H9 (cell line): ENCODE measurements at regions not wholly inside any gene's neighbourhood (a gene's known extent, or its start where the extent isn't known, plus 50 kb on each side); places are given as distances from the start of the nearest gene placed in this dataset.
A peak's percentile ranks its signal among the peaks of the same experiment; 100 is the strongest.

ENCODE experiments used
- DNase-seq: peaks from one replicate; pipeline ENCODE4 v3.0.0-alpha.2; 2017
- H2AFZ ChIP-seq: one replicate; pipeline ENCODE4 v1.6.1; 2013; ENCODE audit warnings: mild to moderate bottlenecking, low read length, control low read depth, moderate library complexity
- H2AK5ac ChIP-seq: 2 replicates; pipeline ENCODE4 v1.6.1; 2013; ENCODE audit warnings: low read length, control low read depth, mixed read lengths; ENCODE audit not compliant: insufficient read length
- H2BK120ac ChIP-seq: one replicate; pipeline ENCODE4 v1.6.1; 2013; ENCODE audit warnings: low read depth, mild to moderate bottlenecking, low read length, control low read depth, inconsistent platforms; ENCODE audit not compliant: poor library complexity, severe bottlenecking
- H2BK12ac ChIP-seq: 2 replicates; pipeline ENCODE4 v1.6.1; 2013; ENCODE audit warnings: low read length, control low read depth, mixed read lengths, low read depth; ENCODE audit not compliant: insufficient read length
- H2BK15ac ChIP-seq: 2 replicates; pipeline ENCODE4 v1.6.1; 2013; ENCODE audit warnings: low read depth, low read length, control low read depth
- H2BK20ac ChIP-seq: one replicate; pipeline ENCODE4 v1.6.1; 2013; ENCODE audit warnings: low read depth, mild to moderate bottlenecking, low read length, control low read depth, inconsistent platforms; ENCODE audit not compliant: poor library complexity, severe bottlenecking
- H2BK5ac ChIP-seq: 2 replicates; pipeline ENCODE4 v1.6.1; 2013; ENCODE audit warnings: low read length, control low read depth, mixed read lengths; ENCODE audit not compliant: insufficient read length
- H3K14ac ChIP-seq: 2 replicates; pipeline ENCODE4 v1.6.1; 2013; ENCODE audit warnings: low read length, control low read depth; ENCODE audit not compliant: insufficient read depth
- H3K18ac ChIP-seq: 2 replicates; pipeline ENCODE4 v1.6.1; 2013; ENCODE audit warnings: low read depth, mild to moderate bottlenecking, mixed read lengths, low read length, control low read depth; ENCODE audit not compliant: insufficient read length
- H3K23ac ChIP-seq: 2 replicates; pipeline ENCODE4 v1.6.1; 2013; ENCODE audit warnings: low read length, control low read depth, mixed read lengths, low read depth; ENCODE audit not compliant: insufficient read length
- H3K23me2 ChIP-seq: 2 replicates; pipeline ENCODE4 v1.6.1; 2013; ENCODE audit warnings: low read depth, mild to moderate bottlenecking, mixed read lengths, low read length, control low read depth; ENCODE audit not compliant: insufficient read length, poor library complexity, severe bottlenecking
- H3K27ac ChIP-seq: 2 replicates; pipeline ENCODE4 v1.5.1; 2013; ENCODE audit warnings: low read length, control low read depth, mixed read lengths, low read depth; ENCODE audit not compliant: insufficient read length
- H3K27me3 ChIP-seq: 2 replicates; pipeline ENCODE4 v1.6.1; 2013; ENCODE audit warnings: low read length, control low read depth, inconsistent platforms; ENCODE audit not compliant: insufficient read depth
- H3K4ac ChIP-seq: 2 replicates; pipeline ENCODE4 v1.6.1; 2013; ENCODE audit warnings: low read depth, mild to moderate bottlenecking, control low read depth, inconsistent platforms, low read length, moderate library complexity
- H3K4me1 ChIP-seq: 2 replicates; pipeline ENCODE4 v1.6.1; 2013; ENCODE audit warnings: low read length, control low read depth, inconsistent platforms; ENCODE audit not compliant: insufficient read depth
- H3K4me2 ChIP-seq: 2 replicates; pipeline ENCODE4 v1.6.1; 2013; ENCODE audit warnings: low read length, control low read depth, mixed read lengths; ENCODE audit not compliant: insufficient read length, insufficient read depth
- H3K56ac ChIP-seq: 2 replicates; pipeline ENCODE4 v1.6.1; 2013; ENCODE audit warnings: low read depth, mild to moderate bottlenecking, mixed read lengths, low read length, control low read depth; ENCODE audit not compliant: insufficient read length
- H3K79me1 ChIP-seq: 2 replicates; pipeline ENCODE4 v1.6.1; 2013; ENCODE audit warnings: low read depth, mild to moderate bottlenecking, moderate library complexity, low read length, control low read depth, inconsistent platforms; ENCODE audit not compliant: insufficient read depth, poor library complexity, severe bottlenecking
- H3K79me2 ChIP-seq: 2 replicates; pipeline ENCODE4 v1.6.1; 2013; ENCODE audit warnings: low read length, control low read depth, inconsistent platforms; ENCODE audit not compliant: insufficient read depth
- H3K9ac ChIP-seq: 2 replicates; pipeline ENCODE4 v1.6.1; 2013; ENCODE audit warnings: low read length, control low read depth, mixed read lengths; ENCODE audit not compliant: insufficient read length; ENCODE audit errors: extremely low read depth
- H3K9me3 ChIP-seq: one replicate; pipeline ENCODE4 v1.6.1; 2013; ENCODE audit warnings: low read depth, low read length, inconsistent platforms; ENCODE audit not compliant: control insufficient read depth
- H3T11ph ChIP-seq: one replicate; pipeline ENCODE4 v1.6.1; 2013; ENCODE audit warnings: mild to moderate bottlenecking, low read length, control low read depth, inconsistent platforms
- H4K20me1 ChIP-seq: one replicate; pipeline ENCODE4 v1.6.1; 2013; ENCODE audit not compliant: control insufficient read depth, insufficient read length, insufficient read depth
- H4K5ac ChIP-seq: 2 replicates; pipeline ENCODE4 v1.6.1; 2013; ENCODE audit warnings: low read depth, mild to moderate bottlenecking, mixed read lengths, low read length, control low read depth; ENCODE audit not compliant: insufficient read length
- H4K8ac ChIP-seq: replicated peaks from 2 replicates; pipeline ENCODE4 v1.6.1; 2013; ENCODE audit warnings: low read length, control low read depth, mixed read lengths, low read depth; ENCODE audit not compliant: insufficient read length
- H4K91ac ChIP-seq: 2 replicates; pipeline ENCODE4 v1.6.1; 2013; ENCODE audit warnings: low read depth, mild to moderate bottlenecking, moderate library complexity, mixed read lengths, low read length, control low read depth; ENCODE audit not compliant: insufficient read length
- H3K27ac Mint-ChIP-seq, 3 experiments: 2 replicates in 2 of 3; 3 replicates in 1 of 3; pipeline ENCODE4 v1.8.0; 2020 to 2021; ENCODE audit warnings: mixed read lengths in 3 of 3, mild to moderate bottlenecking in 1 of 3, moderate library complexity in 1 of 3
- H3K27me3 Mint-ChIP-seq: 2 replicates; pipeline ENCODE4 v1.8.0; 2021; ENCODE audit warnings: low read depth, mild to moderate bottlenecking, moderate library complexity, mixed read lengths
- H3K36me3 Mint-ChIP-seq, 3 experiments: 2 replicates in 2 of 3; 3 replicates in 1 of 3; pipeline ENCODE4 v1.8.0; 2020 to 2021; ENCODE audit warnings: low read depth in 3 of 3, mixed read lengths in 3 of 3; ENCODE audit not compliant: insufficient read depth in 1 of 3
- H3K4me1 Mint-ChIP-seq, 2 experiments: 2 replicates each; pipeline ENCODE4 v1.8.0; 2020; ENCODE audit warnings: mixed read lengths in 2 of 2
- H3K4me3 Mint-ChIP-seq, 2 experiments: 2 replicates in 1 of 2; 3 replicates in 1 of 2; pipeline ENCODE4 v1.8.0; 2020 to 2021; ENCODE audit warnings: mild to moderate bottlenecking in 2 of 2, mixed read lengths in 2 of 2, moderate library complexity in 1 of 2
- H3K9me3 Mint-ChIP-seq, 2 experiments: 2 replicates in 1 of 2; 3 replicates in 1 of 2; pipeline ENCODE4 v1.8.0; 2020; ENCODE audit warnings: mild to moderate bottlenecking in 2 of 2, mixed read lengths in 2 of 2, moderate library complexity in 1 of 2
- WGBS: extraction: QIAGEN DNeasy Blood & Tissue Kit; methylation state at CpG from one replicate; pipeline ENCODE4 v1.1.7; 2013; ENCODE audit warnings: missing lambda C conversion rate, low lambda C conversion rate, mixed read lengths; ENCODE audit not compliant: insufficient read length; ENCODE audit errors: extremely low coverage; 5-methylcytosine and 5-hydroxymethylcytosine counted together
- TF ChIP-seq, protein P1 (sequence below): fragments of 200-600 bp; sonication (generic); conservative IDR thresholded peaks from 3 replicates; pipeline ENCODE4 v1.8.0; 2021; ENCODE audit warnings: antibody characterized with exemption, mild to moderate bottlenecking

DNA sequence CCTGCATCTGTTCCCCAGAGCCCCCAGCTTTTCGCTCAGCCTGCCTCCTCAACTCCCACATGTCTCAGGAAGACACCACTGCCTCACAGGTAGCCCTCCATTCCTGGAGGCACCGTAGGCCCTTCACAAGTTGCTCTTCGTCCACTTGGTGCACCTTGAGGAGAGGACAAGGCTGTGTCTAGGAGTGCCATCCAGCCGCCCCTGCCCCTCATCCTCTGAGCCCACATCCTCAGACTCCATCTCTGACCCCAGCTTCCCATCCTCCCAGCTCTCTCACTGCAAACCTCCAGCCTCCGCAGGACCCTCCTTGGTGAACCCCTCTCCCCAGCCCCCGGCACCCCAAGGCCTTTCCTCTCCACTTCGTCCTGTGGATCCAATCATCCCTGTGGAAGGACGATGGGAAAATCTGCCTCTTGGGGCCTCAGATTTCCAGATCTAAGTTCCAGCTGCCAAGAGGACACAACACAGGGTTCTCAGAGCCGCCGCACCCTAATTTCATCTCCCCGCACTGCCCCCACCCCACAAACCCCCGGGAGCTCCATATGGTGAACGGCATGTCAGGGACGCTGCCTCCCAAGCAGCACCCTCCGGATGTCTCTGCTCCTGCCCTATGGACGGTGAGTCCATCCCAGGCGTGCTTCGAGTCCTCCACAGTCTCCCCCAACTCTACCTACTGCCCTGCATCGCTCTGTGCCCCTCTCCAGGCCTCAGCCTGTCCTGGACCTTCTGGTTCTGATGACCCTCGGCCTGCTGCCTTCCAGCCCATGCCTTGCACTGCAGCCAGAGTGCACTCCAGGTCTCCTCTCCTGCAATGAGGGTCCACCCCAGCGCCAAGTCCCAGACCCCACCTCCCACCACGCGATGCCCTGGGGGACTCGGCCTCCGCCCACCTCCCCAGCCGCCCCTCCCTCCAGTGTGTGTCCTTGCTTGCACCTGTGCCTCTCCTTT lies 314.1 kb upstream of the DIO3 start:
- no peak overlapping the region for H3K18ac ChIP-seq
- peaks cover 3% of the 10 kb centered on the region for H3K27me3 Mint-ChIP-seq
- no CpG with 5 or more reads among the region's 26 CpGs for WGBS
- no peak overlapping the region for H2AK5ac ChIP-seq
- no peaks in the 10 kb centered on the region for H3K23me2 ChIP-seq
- H3K36me3 Mint-ChIP-seq: no peaks in the 10 kb centered on the region
- no peaks in the 10 kb centered on the region for H3K79me1 ChIP-seq
- H3K79me2 ChIP-seq: no peaks in the 10 kb centered on the region
- H3K56ac ChIP-seq: no peak overlapping the region
- no peaks in the 10 kb centered on the region for H4K20me1 ChIP-seq
- no peak overlapping the region for H4K91ac ChIP-seq
- H3K23ac ChIP-seq: no peak overlapping the region
- H3K27ac Mint-ChIP-seq: no peak overlapping the region
- H3K4me2 ChIP-seq: no peak overlapping the region
- H3K27ac ChIP-seq: no peak overlapping the region
- H3K4ac ChIP-seq: no peak overlapping the region
- no peak overlapping the region for H3T11ph ChIP-seq
- TF ChIP-seq, protein P1, sequence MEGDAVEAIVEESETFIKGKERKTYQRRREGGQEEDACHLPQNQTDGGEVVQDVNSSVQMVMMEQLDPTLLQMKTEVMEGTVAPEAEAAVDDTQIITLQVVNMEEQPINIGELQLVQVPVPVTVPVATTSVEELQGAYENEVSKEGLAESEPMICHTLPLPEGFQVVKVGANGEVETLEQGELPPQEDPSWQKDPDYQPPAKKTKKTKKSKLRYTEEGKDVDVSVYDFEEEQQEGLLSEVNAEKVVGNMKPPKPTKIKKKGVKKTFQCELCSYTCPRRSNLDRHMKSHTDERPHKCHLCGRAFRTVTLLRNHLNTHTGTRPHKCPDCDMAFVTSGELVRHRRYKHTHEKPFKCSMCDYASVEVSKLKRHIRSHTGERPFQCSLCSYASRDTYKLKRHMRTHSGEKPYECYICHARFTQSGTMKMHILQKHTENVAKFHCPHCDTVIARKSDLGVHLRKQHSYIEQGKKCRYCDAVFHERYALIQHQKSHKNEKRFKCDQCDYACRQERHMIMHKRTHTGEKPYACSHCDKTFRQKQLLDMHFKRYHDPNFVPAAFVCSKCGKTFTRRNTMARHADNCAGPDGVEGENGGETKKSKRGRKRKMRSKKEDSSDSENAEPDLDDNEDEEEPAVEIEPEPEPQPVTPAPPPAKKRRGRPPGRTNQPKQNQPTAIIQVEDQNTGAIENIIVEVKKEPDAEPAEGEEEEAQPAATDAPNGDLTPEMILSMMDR: no peak
- no peak overlapping the region for H2BK120ac ChIP-seq
- peak overlapping the region; percentile 19; the same call in 1 of the 2 replicates for H3K14ac ChIP-seq
- H2BK5ac ChIP-seq: no peak overlapping the region
- DNase-seq: no peak
- peaks cover 0 to 5% of the 10 kb centered on the region in 2 experiments; a peak in 1 of 4 replicates for H3K4me1 Mint-ChIP-seq
- H3K4me1 ChIP-seq: no peaks in the 10 kb centered on the region; the same call in 1 of the 2 replicates
- no peak overlapping the region; a peak in 1 of 5 replicates for H3K4me3 Mint-ChIP-seq
- H3K9me3 ChIP-seq: no peaks in the 10 kb centered on the region
- no peak overlapping the region for H2BK15ac ChIP-seq
- H2BK20ac ChIP-seq: no peak overlapping the region
- H2AFZ ChIP-seq: no peak overlapping the region
- no peak overlapping the region for H4K8ac ChIP-seq
- no peaks in the 10 kb centered on the region for H3K27me3 ChIP-seq
- H3K9me3 Mint-ChIP-seq: no peaks in the 10 kb centered on the region; a peak in 1 of 5 replicates
- no peak overlapping the region for H3K9ac ChIP-seq
- H4K5ac ChIP-seq: no peak overlapping the region
- H2BK12ac ChIP-seq: no peak overlapping the region
